ENCODE measurements at regions not wholly inside any gene's neighbourhood (a gene's known extent, or its start where the extent isn't known, plus 50 kb on each side); places are given as distances from the start of the nearest gene placed in this dataset.

DNA sequence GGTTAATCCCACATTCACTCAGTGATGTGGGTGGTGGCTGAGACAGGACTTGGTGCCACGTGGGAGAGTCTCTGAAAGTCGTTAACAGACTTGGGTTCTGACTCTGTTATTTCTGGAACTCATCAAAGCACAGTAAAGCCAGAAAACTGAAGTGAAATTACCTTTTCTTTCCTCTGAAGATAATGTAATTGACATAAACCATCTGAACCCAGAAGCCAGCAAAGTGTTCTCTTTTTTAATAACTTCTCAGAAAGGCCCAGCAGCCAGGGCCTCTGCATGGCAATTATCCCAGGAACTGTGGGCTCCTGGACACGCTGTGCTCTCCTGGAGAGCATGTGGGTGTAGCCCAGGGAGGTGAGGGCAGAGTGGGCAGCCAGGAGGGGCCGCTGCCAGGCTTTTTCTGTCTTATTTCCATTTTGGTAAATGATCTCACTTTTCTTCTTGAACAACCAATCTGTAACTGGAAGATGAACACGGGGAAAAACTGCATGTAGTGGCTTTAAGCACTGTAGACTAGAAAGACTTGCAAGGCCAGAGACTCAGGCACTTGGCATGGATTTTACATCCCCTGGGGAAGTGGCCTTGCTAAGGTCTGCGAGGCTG is 444.1 kb upstream of the TMEM132C start:
- no peak overlapping the region for H3K27ac ChIP-seq (ENCODE audit: low read depth in 1 of 2, low read length in 1 of 2)
- DNase-seq (no peak), ATAC-seq (ENCODE audit: insufficient read depth, low FRiP score) (no peak)
- no peaks in the 10 kb centered on the region for H3K4me1 ChIP-seq (ENCODE audit: control insufficient read depth in 5 of 5, insufficient read depth in 5 of 5, low read length in 5 of 5)
- no peaks in the 10 kb centered on the region for H3K36me3 ChIP-seq (ENCODE audit: control insufficient read depth in 4 of 4, insufficient read depth in 4 of 4, low read length in 4 of 4)
- H3K9me3 ChIP-seq (ENCODE audit: control insufficient read depth in 4 of 4, insufficient read depth in 3 of 4, low read length in 3 of 4) = peaks cover 0 to 6% (median 0%) of the 10 kb centered on the region in 4 donors
- H3K4me3 ChIP-seq = no peak overlapping the region
- no peak overlapping the region for H3K9ac ChIP-seq (ENCODE audit: insufficient read depth in 1 of 2, low read length in 2 of 2)
- 64 to 72% methylated on average over 6 of the region's 6 CpGs for WGBS, 2 donors
- H3K27me3 ChIP-seq (ENCODE audit: control insufficient read depth in 3 of 3, insufficient read depth in 3 of 3, low read length in 2 of 3) = peaks cover 0 to 4% (median 0%) of the 10 kb centered on the region in 3 donors
- TF ChIP-seq, protein P1, sequence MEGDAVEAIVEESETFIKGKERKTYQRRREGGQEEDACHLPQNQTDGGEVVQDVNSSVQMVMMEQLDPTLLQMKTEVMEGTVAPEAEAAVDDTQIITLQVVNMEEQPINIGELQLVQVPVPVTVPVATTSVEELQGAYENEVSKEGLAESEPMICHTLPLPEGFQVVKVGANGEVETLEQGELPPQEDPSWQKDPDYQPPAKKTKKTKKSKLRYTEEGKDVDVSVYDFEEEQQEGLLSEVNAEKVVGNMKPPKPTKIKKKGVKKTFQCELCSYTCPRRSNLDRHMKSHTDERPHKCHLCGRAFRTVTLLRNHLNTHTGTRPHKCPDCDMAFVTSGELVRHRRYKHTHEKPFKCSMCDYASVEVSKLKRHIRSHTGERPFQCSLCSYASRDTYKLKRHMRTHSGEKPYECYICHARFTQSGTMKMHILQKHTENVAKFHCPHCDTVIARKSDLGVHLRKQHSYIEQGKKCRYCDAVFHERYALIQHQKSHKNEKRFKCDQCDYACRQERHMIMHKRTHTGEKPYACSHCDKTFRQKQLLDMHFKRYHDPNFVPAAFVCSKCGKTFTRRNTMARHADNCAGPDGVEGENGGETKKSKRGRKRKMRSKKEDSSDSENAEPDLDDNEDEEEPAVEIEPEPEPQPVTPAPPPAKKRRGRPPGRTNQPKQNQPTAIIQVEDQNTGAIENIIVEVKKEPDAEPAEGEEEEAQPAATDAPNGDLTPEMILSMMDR (IDR thresholded peaks at IDR 0.05; ENCODE audit: control extremely low read depth, extremely low read depth) = no peak

DNA sequence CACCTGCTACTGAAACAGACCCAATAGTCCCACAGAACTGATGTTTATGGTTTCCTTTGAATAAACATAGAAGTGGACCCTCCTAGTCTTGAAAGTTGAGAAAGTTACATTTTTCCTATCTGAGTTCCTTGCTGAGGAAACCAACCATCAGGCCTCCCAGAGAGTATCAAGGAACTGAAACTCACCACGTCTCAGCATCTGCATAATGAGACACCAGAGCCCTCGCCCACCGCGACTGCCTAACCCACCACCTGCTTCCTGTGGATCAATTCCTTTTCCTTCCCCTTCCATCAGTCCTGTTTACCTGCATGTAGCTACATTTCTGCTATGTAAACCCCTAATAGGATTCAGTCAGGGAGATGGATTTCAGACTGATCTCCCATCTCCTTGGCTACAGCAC is 443.2 kb upstream of the TMEM132C start:
- 21 to 49% methylated on average over 4 of the region's 4 CpGs for WGBS, 2 donors
- H3K4me3 ChIP-seq = no peak overlapping the region
- H3K4me1 ChIP-seq (ENCODE audit: control insufficient read depth in 5 of 5, insufficient read depth in 5 of 5, low read length in 5 of 5) = no peaks in the 10 kb centered on the region
- no peaks in the 10 kb centered on the region for H3K36me3 ChIP-seq (ENCODE audit: control insufficient read depth in 4 of 4, insufficient read depth in 4 of 4, low read length in 4 of 4)
- no peak for ATAC-seq (ENCODE audit: insufficient read depth, low FRiP score)
- DNase-seq = no peak
- H3K27ac ChIP-seq (ENCODE audit: low read depth in 1 of 2, low read length in 1 of 2) = no peak overlapping the region
- peaks cover 0 to 6% (median 0%) of the 10 kb centered on the region in 4 donors for H3K9me3 ChIP-seq (ENCODE audit: control insufficient read depth in 4 of 4, insufficient read depth in 3 of 4, low read length in 3 of 4)
- no peak overlapping the region for H3K9ac ChIP-seq (ENCODE audit: insufficient read depth in 1 of 2, low read length in 2 of 2)
- H3K27me3 ChIP-seq (ENCODE audit: control insufficient read depth in 3 of 3, insufficient read depth in 3 of 3, low read length in 2 of 3) = peaks cover 0 to 4% (median 0%) of the 10 kb centered on the region in 3 donors
- TF ChIP-seq, protein P1 (IDR thresholded peaks at IDR 0.05; ENCODE audit: control extremely low read depth, extremely low read depth) = no peak

DNA sequence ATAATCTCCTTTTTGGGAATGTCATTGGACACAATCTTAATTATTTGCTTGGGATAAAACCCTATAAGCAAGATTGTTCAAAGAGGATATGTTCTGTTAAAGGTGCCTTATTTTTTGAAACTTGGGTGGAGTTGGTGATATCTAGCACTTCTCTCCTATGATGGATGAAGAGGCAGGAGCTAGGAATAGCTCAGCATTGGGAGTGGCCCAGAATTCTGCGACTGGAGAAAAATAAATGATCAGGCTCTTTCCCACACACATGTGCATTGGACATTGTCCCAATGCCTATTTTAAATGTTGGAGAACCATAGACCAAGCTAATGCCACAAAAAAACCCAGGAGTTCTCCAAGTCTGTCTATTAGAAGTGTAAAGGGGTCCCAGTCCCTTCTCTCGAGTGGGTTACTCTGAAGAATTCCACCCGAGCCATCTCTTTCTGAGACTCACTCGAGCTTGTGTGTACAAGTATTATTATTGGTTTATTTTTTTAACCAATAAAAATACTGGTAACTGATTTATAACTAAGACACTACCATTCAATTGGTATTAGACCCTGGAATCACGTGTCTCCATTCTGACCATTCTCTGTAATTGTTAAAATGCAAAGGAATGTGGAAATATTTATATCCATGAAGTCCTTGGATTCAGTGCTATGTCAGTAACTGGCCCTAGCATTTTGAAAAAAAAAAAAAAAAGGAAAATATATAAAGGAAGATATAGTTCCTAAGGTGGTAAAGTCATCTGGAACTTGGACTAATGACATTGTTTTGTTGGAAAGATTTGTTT is 437.5 kb upstream of the TMEM132C start:
- TF ChIP-seq, protein P1 (IDR thresholded peaks at IDR 0.05; ENCODE audit: control extremely low read depth, extremely low read depth) = no peak
- no peak overlapping the region for H3K4me3 ChIP-seq
- H3K27ac ChIP-seq (ENCODE audit: low read depth in 1 of 2, low read length in 1 of 2) = no peak overlapping the region
- H3K4me1 ChIP-seq (ENCODE audit: control insufficient read depth in 5 of 5, insufficient read depth in 5 of 5, low read length in 5 of 5) = no peaks in the 10 kb centered on the region
- peaks cover 0 to 5% (median 0%) of the 10 kb centered on the region in 4 donors for H3K9me3 ChIP-seq (ENCODE audit: control insufficient read depth in 4 of 4, insufficient read depth in 3 of 4, low read length in 3 of 4)
- 65 to 76% methylated on average over 5 of the region's 5 CpGs for WGBS, 2 donors
- DNase-seq = no peak
- ATAC-seq (ENCODE audit: insufficient read depth, low FRiP score) = no peak
- no peaks in the 10 kb centered on the region for H3K27me3 ChIP-seq (ENCODE audit: control insufficient read depth in 3 of 3, insufficient read depth in 3 of 3, low read length in 2 of 3)
- no peaks in the 10 kb centered on the region for H3K36me3 ChIP-seq (ENCODE audit: control insufficient read depth in 4 of 4, insufficient read depth in 4 of 4, low read length in 4 of 4)
- no peak overlapping the region for H3K9ac ChIP-seq (ENCODE audit: insufficient read depth in 1 of 2, low read length in 2 of 2)
